DMS 273 (cell line): ENCODE measurements at regions not wholly inside any gene's neighbourhood (a gene's known extent, or its start where the extent isn't known, plus 50 kb on each side); places are given as distances from the start of the nearest gene placed in this dataset.
A peak's percentile ranks its signal among the peaks of the same experiment; 100 is the strongest.

ENCODE experiments used
- DNase-seq: peaks from one replicate; lab custom pipeline; 2025; ENCODE audit not compliant: unreplicated experiment; lab: John Stamatoyannopoulos, UW

- no peak for DNase-seq
Observed at GRCh38 chr4:128364565-128364964, 77.0 kb upstream of the PGRMC2 start.

DNA sequence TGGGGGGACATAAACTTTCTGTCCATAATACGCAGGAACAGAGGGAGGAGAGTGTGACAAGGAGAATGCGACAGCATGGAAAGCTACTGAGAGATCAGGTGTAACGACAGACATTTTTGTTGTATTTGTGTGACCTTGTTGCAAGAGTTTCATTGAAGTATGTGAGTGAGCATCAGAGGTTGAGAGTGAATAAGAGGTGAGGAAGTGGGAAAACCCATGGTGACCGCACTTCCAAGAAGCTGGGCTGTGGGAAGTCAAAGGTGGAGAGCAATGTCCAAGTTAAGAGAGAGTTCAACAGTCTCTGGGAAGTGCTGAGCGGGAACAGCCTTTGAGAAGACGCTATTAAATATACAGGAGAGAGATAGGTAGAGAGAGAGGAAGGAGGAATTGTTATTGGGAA lies 76.4 kb upstream of the PGRMC2 start:
- DNase-seq: no peak

GRCh38 chr4:128362760-128363159 lies 75.1 kb upstream of the PGRMC2 start:
- no peak for DNase-seq

GRCh38 chr4:128359422-128359821 lies 71.8 kb upstream of the PGRMC2 start:
- DNase-seq: no peak

GRCh38 chr4:128358913-128359279 lies 71.3 kb upstream of the PGRMC2 start:
- DNase-seq: no peak

GRCh38 chr4:128358231-128358912 lies 70.8 kb upstream of the PGRMC2 start:
- peak; percentile 26 for DNase-seq

- DNase-seq: no peak
Observed at GRCh38 chr4:128357286-128357685, 69.7 kb upstream of the PGRMC2 start.

DNA sequence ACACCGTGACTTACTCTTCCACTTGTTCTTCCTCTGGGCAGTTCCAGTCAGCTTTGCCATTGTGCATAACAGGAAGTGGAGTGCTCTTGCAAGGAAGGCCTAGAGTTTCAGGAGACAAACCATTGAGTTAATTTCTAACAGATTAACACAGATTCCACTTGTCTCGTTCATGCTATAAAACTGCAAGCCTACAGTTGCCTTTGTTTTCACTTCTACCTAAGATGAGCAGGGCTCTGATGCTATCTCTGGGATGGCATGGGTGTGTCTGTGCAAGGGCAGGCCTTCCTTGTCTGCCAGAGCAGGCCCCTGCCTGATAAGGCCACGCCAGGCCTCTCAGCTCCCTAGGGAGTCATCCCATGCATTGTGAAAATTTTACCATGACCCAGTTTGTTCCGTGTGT lies 67.7 kb upstream of the PGRMC2 start:
- no peak for DNase-seq

DNA sequence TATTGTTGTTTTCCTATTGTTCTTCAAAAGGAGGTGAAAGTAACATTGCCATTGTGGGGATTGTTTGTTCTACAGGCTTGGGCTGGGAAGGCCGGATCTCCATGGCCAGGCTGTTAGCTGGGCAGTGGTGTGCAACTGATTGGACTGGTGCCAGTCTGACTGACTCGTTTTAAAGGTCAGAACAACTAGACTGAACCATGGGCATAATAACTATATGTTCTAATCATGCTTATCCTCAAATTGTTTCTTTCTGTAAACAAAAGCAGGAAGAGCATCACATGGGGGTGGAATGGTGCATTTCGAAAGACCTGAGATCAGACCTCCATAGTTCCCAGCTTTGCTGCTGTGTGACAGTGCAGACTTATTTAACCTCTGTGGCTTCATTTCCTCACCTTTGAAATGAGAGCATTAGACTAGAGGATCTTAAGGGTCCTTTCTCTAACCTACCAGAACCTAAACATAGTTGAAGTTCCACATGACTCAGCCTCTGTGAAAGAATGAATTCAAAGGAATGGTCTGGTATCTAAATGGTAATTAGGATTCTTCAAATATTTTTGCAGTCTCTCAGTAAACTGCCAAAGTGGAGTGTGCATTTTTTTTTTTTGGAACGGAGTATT lies 66.7 kb upstream of the PGRMC2 start:
- peak; percentile 3 for DNase-seq

- DNase-seq: peak; percentile 7
Observed at GRCh38 chr4:128353791-128354190, 66.2 kb upstream of the PGRMC2 start.

GRCh38 chr4:128351502-128351901 lies 63.9 kb upstream of the PGRMC2 start:
- DNase-seq: no peak

- DNase-seq: no peak
Observed at GRCh38 chr4:128350449-128351045, 62.9 kb upstream of the PGRMC2 start.

- DNase-seq: no peak
Observed at GRCh38 chr4:128349921-128350320, 62.3 kb upstream of the PGRMC2 start.

GRCh38 chr4:128347930-128348660 lies 60.5 kb upstream of the PGRMC2 start:
- no peak for DNase-seq

DNA sequence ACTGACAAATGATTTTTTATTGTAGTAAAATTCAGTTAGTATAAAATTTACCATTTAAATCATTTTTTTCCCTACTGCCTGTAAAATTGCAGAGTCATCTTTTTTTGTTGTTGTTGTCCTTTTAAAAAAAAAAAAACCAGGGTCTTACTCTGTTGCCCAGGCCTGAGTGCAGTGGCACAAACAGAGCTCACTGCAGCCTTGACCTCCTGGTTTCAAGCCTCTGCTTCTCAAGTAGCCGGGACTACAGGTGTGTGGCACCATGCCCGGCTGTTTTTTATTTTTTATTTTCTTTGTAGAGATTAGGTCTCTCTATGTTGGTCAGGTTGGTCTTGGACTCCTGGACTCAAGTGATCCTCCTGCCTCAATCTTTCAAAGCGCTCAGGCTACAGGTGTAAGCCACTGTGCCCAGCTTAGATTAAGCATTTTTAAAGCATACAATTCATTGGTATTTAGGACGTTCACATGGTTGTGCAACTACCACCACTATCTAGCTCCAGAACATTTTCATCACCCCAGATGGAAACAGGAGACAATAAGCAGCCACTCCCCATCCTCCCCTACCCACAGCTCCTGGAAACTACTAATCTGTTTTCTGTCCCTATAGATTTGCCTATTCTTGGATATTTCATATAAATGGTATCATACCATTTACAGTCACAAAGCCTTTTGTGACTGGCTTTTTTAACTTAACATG lies 59.7 kb upstream of the PGRMC2 start:
- DNase-seq: no peak

DNA sequence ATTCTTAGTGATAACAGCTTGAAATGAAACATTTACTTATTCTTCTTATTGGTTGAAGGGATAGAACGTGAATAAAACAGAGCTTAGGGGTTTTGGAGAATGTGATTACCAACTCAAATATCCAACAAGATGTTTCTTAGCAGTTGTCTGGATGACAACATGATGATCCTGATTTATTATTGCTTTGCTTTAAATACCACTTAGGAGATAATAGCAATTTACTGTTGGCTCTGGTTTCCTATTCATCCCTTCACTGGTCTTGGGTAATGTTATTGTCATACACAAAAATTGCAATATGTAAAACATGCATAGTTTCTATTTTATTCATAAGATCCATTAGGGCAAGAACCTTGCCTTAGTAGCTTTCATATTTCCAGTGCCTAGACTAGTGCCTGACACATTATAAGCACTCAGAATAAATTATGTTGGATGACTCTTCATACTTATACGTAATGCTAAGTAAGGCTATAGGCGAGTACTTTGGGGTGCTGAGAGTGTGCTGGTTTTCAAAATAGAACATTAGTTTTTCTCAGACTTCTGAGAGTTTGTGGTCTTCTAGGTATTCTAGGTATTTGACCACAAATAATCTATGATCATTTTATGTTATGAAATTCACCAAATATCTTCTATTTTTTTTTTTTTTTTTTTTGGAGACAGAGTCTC lies 58.6 kb upstream of the PGRMC2 start:
- no peak for DNase-seq

DNA sequence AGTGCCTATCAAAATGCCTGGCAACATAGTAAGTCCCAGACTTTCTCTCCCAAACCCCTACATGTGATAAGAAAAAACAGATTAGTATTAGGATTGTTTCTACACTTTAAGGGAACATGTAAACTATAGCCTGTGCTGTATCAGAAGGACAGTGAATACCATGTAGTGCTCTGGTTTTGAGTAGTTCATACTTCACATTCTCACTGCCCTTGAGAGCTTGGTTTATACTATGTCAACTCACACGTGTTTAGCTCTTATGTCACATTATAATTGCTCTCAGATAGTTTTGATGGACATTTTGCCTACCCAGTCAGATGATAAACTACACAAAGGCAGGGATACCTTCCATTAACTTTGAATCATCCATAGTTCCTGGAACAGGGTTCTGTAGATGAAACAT lies 58.0 kb upstream of the PGRMC2 start:
- DNase-seq: no peak

- DNase-seq: no peak
Observed at GRCh38 chr4:128342762-128343161, 55.1 kb upstream of the PGRMC2 start.

DNA sequence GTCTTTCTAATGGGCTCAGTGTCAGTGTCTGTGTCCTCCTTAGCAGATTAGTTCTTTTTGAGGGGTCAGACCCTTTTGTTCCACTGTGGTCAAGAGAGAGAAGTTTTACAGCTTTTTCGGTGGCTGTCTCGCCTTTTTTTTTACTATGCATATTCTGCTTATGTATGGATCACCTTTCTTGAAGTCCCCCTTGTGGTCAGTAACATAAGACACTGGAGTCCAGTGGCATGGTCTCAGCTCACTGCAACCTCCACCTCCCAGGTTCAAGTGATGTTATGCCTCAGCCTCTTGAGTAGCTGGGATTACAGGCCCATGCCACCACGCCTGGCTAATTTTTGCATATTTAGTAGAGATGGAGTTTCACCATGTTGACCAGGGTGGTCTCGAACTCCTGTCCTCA lies 54.0 kb upstream of the PGRMC2 start:
- DNase-seq: no peak

DNA sequence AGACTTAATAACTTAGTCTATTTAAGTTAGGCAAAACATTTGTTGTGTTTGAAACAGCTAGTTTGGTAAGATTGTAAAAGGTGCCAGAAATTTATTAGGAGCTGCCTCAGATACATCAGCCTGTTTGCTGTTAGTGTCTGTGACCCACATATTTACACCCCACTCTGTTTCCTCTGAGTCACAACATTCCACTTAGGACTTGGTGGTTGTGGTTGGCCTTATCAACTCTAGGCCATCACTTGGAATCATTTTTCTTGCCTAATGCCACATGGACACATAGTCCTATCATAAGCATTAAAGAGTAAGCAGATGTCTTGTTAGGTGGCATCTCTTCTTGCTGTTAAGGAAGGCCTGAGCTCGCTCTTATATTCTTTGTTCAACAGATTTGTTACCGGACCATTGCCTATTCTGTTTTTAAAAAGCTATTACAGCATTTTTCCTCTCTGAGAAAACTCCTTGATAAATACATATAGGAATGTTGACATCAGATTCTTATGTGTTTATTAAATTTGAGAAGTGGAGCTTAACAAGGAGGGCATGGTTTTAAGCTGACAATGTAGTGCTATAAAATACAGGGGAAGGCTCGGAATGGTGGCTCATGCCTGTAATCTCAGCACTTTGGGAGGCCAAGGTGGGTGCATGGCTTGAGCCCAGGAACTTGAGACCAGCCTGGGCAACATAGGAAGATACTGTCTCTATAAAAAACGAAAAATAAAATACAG lies 51.2 kb upstream of the PGRMC2 start:
- no peak for DNase-seq
